Eye (tissue), 1 donor: ENCODE measurements at regions not wholly inside any gene's neighbourhood (a gene's known extent, or its start where the extent isn't known, plus 50 kb on each side); places are given as distances from the start of the nearest gene placed in this dataset.
A peak's percentile ranks its signal among the peaks of the same experiment; 100 is the strongest.
"Not testable (repeated sequence)": the region's sequence is repeated elsewhere in the genome, so short reads cannot be mapped to it uniquely, and the experiment has no call there.

Source experiments
- DNase-seq: peaks from one replicate; pipeline ENCODE4 v3.0.0-alpha.2; 2015

DNA sequence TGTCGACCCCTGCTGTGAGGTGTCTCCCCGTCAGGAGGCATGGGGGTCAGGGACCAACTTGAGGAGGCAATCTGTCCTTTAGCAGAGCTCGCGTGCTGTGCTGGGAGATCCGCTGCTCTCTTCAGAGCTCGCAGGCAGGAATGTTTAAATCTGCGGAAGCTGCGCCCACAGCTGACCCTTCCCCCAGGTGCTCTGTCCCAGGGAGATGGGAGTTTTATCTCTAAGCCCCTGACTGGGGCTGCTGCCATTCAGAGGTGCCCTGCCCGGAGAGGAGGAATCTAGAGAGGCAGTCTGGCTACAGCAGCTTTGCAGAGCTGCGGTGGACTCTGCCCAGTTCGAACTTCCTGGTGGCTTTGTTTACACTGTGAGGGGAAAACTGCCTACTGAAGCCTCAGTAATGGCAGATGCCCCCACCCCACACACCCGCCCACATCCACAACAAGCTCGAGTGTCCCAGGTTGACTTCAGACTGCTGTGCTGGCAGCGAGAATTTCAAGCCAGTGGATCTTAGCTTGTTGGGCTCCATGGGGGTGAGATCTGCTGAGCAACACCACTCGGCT lies 133.1 kb downstream of the CENPC start:
- not testable (repeated sequence) for DNase-seq

DNA sequence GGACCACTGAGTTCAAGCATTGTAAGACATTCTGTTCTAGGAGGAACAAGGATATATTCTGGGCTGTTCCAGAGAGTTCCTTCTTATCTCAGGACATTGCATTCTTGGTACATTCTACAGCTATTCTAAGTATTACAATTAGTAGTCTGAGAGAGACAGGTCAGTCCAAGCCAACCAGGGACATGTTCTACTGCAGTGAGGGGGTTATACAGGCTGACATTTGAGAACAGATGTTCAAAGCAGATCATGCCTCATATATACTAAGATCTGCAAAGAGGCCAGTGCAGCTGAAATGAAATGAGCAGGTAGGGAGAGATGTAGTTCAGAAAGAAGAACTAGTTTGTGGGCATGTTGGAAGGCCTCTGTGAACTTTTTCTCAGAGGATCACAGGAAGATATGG lies 142.0 kb downstream of the CENPC start:
- no peak for DNase-seq

DNA sequence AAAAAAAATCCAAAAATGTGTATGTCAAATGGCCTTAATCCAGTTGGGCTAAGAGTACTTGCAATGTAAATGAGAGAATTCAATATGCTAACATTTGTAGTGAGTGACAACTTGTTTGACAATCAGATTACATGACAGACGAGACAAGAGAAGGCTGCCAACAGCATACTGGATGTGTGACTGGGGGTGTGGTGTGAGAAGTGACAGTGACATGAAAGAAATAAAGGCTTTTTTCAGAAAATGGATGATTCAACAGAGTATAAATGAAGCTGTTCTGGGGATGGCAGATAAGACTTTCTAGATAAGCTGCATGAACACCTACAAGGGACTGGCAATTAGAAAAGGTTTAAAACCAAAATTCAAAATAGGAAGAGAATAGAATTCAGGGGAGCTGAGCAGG lies 143.4 kb downstream of the CENPC start:
- no peak for DNase-seq

DNA sequence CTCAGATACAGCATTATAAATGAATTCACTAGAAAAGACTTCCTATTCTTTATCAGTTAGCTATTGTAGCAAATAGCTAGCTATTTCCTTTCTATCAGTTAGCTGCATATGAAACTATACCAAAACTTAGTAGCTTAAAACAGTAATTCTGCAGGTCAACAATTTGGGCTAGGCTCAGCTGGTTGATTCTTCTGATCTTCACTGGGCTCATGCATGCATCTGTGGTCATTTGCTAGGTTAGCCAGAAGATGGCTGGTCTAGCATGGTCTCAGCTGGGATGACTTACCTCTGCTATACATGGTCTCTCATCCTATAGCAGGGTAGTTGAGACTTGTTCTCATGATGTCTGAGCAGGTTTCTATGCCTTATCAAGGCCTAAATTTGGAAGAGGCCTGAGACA lies 147.4 kb downstream of the CENPC start:
- no peak for DNase-seq

DNA sequence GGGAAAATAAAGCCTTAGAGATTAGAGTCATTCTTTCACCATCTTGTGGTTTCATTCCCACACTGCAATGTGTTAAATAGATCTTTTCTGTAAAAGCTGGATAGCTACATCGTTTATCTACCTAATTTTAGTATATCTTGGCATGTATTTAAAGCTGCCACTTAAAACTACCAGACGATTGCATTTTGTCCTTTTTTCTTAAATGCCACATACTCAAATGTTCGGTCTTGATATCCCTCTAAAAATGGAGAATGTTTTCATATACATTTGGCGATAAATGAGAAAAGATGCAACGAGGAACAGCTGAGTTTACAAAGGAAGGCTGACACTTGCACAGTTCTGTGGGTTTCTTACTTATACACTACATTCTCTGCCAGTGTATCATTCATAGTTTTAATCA lies 148.3 kb downstream of the CENPC start:
- DNase-seq, result no peak

DNA sequence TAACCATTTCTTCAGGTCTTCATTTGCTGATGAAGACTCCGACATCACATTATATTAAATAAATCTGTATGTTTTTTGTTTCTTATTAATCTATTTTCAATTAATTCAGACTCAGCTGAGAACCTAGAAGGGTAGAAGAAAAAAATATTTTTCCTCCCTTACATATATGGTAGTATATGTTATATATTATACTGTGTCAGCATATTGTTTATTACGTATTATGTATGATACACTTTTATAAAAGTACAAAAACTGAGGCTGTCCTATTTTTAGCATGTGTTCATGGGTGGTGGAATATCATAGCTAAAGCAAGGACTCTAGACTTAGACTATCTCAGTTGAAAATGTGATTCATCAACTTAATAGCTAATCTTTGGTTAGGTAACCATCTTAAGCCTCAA lies 149.3 kb downstream of the CENPC start:
- no peak for DNase-seq

DNA sequence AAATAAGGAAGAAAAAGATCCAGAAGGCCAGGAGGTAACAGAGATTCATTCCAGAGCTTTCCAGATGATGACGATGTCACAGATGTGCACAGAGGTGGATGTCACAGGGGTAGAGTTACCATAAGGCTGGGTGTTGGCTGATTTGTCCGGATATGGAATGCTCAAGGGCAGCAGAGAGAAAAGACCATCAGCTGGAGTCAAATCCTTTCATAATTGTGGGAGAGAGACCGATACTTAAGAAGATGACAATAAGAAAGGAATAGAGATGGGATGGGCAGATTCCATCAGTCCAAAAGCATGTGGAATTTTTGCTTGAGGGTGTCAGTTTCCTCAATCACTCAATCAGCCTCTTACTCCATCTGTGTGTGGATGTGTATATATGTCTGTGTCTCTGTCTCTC lies 150.4 kb downstream of the CENPC start:
- DNase-seq, result no peak

DNA sequence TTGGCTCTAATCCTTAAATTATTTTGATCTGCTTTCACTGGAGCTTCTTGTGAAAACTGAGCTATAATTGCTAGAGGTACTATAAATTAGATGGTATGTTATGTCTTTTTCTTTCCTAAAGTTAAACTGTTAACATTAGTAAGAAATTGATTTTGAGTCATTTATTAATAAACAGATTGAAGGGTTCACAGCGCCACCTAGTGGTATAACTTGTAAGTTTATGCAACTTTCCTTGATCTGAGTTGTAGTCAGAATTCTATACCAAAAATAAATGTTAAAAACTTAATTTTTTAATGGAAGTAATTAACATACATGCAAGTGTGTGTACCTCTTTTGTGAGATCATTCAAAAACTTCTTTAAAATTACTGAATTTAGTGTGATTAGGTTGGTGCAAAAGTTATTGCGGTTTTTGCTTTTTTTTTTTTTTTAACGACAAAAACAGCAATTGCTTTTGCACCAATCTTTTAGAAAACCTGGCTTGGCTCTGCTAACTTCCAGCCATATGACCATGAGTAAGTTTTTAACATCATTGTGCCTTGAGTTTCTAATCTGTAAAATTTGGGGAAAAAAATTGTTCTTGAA lies 151.5 kb downstream of the CENPC start:
- DNase-seq, result peak; percentile 74

DNA sequence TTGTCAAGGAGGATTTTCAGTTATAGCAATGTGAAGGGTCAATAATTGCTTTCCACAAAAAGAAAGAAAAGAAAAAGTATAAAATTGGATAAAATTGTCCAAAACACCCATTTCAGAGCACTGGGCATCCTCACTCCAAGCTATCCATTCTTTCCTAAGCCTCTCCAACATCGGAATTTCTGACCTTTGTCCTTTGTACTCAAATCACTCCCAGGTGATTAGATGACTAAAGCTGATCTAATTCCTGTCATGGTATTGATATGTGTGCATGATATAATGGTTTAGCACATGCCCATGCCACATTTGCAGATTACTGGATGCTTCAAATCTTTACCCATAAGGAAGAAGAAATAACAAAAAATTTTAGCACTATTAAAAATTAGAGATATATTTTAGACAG lies 152.3 kb downstream of the CENPC start:
- DNase-seq, result no peak

DNA sequence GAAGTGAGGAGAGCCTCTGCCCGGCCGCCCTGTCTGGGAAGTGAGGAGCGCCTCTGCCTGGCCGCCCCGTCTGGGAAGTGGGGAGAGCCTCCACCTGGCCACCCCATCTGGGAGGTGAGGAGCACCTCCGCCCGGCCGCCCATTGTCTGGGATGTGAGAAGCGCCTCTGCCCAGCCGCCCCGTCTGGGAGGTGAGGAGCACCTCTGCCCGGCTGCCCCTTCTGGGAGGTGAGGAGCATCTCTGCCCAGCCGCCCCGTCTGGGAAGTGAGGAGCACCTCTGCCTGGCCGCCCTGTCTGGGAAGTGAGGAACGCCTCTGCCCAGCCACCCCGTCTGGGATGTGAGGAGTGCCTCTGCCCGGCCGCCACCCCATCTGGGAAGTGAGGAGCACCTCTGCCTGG lies 163.9 kb downstream of the CENPC start:
- not testable (repeated sequence) for DNase-seq

DNA sequence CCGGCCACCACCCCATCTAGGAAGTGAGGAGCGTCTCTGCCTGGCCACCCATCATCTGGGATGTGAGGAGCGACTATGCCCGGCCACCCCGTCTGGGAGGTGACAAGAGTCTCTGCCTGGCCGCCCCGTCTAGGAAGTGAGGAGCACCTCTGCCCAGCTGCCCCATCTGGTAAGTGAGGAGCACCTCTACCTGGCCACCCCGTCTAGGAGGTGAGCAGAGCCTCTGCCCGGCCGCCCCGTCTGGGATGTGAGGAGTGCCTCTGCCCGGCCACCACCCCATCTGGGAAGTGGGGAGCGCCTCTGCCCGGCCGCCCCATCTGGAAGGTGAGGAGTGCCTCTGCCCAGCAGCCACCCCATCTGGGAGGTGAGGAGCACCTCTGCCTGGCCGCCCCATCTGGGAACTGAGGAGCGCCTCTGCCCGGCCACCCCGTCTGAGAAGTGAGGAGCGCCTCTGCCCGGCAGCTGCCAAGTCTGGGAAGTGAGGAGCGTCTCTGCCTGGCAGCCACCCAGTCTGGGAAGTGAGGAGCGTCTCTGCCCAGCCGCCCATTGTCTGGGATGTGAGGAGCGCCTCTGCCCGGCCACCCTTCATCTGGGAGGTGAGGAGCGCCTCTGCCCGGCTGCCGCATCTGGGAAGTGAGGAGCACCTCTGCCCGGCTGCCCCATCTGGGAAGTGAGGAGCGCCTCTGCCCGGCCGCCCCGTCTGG lies 164.4 kb downstream of the CENPC start:
- not testable (repeated sequence) for DNase-seq

DNA sequence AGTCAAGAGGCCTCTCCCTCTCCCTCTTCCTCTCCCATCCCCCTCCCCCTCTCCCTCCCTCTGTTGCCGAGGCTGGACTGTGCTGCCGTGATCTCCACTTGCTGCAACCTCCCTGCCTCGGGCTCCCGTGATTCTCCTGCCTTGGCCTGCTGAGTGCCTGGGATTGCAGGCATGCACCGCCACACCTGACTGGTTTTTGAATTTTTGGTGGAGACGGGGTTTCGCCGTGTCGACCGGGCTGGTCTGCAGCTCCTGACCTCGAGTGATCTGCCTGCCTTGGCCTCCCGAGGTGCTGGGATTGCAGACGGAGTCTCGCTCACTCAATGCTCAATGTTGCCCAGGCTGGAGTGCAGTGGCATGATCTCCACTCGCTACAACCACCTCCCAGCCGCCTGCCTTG lies 165.1 kb downstream of the CENPC start:
- DNase-seq, result no peak

DNA sequence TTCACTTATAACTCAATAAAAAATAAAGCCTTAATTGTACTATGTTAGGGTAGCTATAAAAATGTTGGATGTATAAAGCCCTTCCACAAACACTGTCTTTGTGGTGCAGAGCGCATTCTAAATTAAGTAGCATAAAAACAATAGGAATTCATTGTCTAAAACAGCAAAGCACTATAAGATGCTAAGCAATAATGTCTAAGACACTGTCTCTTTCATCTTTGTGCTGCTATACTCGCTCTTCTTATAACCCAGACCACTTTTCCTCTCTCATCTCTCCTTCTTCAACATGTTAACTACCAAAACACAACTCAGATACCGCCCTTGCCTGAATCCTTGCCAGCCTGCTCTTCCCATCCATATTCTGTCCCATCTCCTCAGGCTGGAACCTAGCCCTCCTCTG lies 170.0 kb downstream of the CENPC start:
- DNase-seq, result no peak

DNA sequence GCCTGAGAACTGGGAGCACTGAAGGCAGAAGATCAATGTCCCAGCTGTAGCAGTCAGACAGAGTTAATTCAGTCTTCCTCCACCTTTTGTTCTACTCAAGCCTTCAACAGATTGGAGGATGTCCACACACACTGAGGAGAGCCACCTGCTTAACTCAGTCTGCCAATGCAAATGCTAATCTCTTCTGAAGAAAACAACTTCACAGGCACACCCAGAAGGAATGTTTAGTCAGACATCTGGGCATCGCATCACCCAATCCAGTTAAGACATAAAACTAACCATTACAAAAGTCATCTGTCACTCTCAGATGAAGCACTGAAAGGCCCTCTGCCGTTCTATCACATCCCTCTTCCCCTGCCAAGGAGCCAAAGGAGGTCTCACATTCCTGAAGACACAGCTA lies 173.7 kb downstream of the CENPC start:
- no peak for DNase-seq

DNA sequence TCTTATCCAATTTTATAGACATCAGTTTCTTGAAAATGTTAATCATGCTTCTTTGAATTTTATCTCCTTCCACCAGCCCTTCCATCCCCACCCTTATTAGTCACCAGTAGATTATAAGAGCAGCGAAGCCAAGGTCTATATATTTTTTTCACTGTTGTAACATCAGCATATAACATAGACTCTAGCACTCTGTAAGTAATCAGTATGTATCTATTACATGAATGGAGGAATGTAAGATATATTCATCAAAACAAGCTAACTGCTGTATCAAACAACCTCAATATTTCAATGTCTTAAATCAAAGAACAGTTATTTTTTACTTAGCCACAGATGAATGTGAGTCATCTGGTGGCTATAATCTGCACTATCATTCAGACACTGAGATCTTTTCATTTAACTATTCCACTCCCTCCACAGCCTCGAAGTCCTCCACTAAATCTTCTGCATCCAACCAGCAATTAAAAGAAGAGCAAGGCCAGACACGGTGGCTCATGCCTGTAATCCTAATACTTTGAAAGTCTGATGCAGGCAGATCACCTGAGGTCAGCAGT lies 178.9 kb downstream of the CENPC start:
- DNase-seq, result no peak

DNA sequence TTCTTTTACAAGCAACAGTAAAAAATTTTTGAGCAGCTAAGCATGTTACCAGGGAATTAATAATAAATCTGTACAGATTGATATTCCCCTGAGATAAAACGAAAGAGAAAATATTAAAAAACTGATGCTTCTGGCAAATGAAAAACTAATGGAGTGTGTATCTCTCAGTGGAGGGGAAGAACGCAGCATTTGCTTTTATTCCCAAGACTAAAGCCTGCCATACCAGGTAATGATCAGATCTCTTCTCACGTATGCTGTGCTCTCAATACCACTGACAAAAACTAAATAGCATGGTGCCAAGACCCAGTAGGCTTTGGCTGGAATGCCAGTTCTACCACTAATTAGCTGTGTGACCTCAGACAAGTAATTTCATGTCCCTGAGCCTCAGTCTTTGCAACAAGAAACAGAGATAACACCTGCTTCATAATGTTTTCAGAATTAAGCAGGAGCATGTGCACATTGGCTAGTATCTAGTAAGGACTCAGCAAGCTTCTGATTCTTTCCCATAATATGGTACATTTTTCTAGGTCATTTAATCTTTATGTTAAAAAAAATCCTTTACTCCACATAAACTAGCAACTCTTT lies 179.6 kb downstream of the CENPC start:
- DNase-seq, result peak; percentile 39

DNA sequence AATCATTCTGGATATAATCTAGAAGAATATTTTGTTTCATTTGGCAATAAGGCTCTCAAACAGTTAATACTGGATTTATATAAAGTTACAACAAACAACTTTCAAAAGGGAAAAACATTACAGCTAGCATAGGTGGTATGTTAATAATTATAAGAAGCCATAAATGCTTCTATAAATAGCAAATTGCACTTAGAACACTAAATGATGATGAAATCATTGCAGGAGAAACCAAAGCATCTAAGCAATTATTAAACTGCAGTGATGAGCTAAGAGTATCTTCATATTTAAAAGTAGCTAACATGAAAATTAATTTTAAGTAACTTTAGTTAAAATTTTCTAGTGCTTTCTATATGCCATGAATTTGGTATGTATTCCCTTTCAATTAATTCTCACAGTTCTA lies 189.5 kb downstream of the CENPC start:
- DNase-seq, result no peak

DNA sequence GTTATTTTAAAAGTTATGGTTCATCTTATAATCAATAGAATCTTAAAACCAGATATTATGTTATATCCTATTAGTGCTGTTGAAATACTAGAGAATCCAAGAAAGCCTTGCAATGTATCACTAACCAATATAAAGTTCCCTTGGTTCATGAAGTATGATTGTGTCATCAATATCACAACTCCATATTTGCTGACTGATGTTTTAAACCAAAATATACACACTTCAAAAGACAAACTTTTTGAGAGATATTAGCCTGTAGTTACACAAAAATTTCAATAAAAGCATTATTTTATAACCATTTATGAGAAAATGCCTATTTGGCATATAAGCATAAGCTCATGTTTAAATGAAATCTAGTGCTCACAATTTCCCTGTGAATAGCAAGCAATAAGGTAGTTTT lies 198.6 kb downstream of the CENPC start:
- DNase-seq, result no peak

DNA sequence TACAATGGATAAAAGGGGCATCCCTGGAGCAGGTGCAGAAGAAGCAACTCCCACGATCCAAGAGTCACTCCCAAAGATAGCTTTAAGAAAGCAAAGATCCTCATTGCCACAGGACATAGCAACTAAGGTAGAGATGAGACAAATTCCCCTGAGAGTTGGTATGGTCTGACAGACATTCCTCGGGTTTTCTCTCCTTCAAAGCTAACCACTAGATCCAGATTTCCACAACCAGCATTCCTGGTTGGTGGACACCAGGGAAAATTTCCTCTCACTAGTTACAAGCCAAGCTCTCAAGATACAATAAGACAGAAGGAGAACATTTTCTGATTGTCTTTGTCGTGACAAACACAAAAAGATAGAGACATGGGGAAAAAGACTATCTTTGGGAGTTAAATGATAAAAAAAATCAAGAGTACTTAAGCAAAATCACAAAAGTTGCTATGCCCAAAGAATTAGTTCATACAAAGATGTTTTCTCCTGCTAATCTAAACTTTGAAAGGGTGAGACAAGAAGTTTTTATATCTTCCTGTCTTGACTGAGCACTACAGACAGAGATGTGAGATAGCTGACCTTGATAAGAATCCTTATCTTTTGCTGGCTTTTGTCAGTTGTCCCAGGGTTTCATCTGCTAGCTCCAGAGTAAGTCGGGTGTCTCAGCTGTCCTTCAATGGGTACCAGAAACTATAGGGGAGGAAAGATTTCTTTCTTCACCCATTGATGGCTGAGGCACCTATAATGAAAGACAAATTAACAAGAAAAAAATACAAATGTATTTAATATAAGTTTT lies 200.5 kb downstream of the CENPC start:
- no peak for DNase-seq

DNA sequence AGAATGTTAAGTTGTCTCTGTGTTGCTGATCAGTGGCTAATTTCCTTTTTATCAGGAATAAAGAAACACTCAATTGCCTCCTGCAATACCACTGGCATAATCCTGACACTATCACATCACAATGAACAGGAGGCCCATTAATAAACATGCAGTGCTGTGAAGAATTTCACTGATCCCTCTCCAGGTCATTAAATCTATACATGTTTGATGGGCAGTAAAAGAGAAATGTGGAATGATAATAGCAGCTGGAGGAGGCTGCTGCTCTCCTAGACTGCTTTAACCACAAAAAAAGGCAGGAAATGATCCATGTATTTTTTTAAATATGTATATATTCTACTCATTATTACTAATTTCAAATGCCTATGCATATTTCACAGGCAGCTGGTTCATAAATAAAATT lies 202.1 kb downstream of the CENPC start:
- no peak for DNase-seq

DNA sequence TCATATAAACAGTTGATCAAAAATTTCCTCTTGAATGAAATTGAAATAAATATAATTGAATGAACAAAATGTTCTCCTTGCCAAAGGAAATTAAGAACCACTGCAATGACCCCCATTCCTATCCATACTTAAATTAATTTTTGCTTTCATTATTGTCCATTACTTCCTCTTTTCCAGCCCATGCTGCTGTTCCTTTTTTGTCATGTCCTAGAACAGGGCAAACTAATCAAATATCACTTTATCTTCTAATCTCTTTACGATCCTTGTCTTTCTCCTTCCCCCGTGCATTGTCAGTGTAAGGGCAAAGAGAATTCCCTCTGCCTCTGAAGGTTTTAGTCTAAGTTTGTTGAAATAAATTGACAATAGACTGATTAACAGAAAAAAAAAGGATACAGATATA lies 203.0 kb downstream of the CENPC start:
- DNase-seq, result no peak

DNA sequence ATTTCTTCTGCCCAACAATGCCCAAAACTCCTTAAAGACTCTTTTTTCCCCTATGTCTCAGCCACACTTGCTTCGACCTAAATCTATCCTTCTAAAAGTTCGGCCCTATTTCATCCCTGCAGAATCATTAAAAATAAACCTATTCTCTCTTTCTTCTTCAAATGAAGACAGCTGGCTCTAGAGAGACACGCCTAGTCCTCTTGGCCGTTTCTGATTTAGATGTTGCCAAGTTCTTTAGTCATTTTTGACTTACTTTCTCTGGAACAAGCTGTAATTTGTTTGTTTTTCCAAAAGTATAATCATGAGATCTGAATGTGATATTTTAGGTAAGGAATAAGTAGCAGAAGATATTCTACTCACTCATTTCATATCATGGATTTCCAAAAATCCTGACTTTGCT lies 211.6 kb downstream of the CENPC start:
- DNase-seq, result no peak

DNA sequence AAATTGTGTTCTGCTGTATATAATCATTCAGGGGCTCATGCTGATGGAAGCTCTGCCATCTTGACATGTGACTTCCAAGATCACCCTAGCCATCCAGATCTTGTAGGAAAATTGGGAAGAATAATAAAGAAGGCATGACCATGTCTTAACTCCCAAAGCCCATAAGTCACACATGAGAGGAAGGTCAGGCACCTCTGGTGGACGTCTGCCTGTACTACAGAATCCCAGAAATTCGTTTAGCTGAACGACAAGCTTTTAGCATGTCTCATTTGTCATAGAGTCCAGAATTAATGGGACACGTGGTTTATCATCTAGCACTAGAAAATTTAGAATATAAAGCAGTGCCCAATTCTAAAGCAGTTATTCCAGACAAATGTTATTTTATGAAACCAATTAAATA lies 212.7 kb downstream of the CENPC start:
- no peak for DNase-seq
